ENCODE measurements at regions not wholly inside any gene's neighbourhood (a gene's known extent, or its start where the extent isn't known, plus 50 kb on each side); places are given as distances from the start of the nearest gene placed in this dataset.

GRCh38 chrX:1002611-1003010, 209.8 kb downstream of the CRLF2 start:
- no peak for TF ChIP-seq ZNF384 (IDR thresholded peaks at IDR 0.05)
- TF ChIP-seq LEF1 (IDR thresholded peaks at IDR 0.05; ENCODE audit: borderline replicate concordance): no peak
- TF ChIP-seq SP1 (IDR thresholded peaks at IDR 0.05): no peak
